ENCODE measurements at regions not wholly inside any gene's neighbourhood (a gene's known extent, or its start where the extent isn't known, plus 50 kb on each side); places are given as distances from the start of the nearest gene placed in this dataset.

GRCh38 chr13:59607780-59608233 is 555.9 kb downstream of the DIAPH3 start:
- no peak for FAIRE-seq

GRCh38 chr13:59609421-59609820 is 554.3 kb downstream of the DIAPH3 start:
- FAIRE-seq = no peak
